GM21423 (cell line): ENCODE measurements at regions not wholly inside any gene's neighbourhood (a gene's known extent, or its start where the extent isn't known, plus 50 kb on each side); places are given as distances from the start of the nearest gene placed in this dataset.

Experiments used
- ATAC-seq: cut with Tn5 transposase; IDR thresholded peaks from one replicate; pipeline ENCODE4 v1.9.1; 2021; ENCODE audit warnings: mild to moderate bottlenecking, moderate library complexity; ENCODE audit not compliant: unreplicated experiment

- ATAC-seq = no peak
Measured at GRCh38 chr5:98103807-98104206, 669.7 kb upstream of the RGMB start.

- ATAC-seq = no peak
Measured at GRCh38 chr5:98104454-98105188, 668.8 kb upstream of the RGMB start.

DNA sequence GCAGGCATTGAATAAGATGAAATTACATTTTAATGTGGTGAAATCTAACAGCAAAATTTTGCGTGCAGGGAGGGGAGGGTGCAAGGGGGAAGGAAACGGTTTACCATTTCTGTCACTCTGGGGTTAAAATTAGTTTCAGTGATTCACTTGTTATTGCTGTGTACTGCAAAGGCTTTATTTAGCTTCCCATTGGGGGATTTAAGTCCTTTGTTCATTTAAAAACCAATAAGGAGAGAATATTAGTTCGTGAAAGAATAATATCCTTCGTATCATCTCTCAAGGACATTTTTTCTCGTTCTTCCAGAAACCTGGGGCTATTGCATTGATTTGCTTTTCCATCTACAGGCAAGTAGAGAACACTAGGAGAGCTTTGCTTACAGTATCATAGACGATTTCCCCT, 667.8 kb upstream of the RGMB start:
- ATAC-seq = no peak

- no peak for ATAC-seq
Measured at GRCh38 chr5:98106116-98107031, 667.1 kb upstream of the RGMB start.

DNA sequence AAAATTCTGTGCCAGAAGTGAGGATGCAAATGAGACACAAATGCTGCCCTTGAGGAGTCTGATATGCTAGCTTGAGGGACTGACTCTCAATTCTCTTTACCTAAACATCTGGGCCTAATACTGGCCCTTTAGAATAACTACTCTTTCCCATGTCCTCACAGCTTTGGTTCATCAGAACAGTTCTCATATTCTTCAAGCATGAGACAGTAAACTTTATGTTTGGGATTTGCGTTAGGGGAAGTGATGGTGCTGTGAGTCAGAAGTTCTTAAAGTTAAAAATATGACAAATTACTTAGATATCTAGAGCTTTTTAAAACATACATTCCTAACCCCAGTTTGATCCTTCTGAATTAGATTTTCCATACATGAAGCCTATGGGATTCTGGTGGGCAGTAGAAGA, 665.0 kb upstream of the RGMB start:
- ATAC-seq = no peak

DNA sequence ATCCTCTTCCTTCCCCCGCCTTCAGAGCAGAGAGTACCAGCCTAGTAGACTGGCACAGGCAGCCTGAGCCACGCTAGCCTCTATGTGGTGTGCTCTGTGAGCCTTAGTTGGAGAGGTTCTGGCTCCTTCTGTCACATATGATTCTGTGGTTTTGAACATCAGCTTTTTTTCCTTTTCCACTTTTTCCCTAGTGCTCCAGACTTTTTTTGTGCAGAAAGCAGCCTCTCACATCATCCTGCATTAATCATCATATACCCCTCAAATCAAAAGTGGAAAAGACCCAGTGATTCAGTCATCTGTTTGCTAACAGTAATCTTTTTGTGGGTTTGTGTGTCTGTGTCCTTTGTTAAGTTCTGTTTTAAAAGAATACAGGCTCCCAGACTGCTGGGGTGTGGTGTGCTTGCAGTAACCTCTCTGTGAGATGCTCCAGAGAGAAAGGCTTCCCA, 663.9 kb upstream of the RGMB start:
- no peak for ATAC-seq

DNA sequence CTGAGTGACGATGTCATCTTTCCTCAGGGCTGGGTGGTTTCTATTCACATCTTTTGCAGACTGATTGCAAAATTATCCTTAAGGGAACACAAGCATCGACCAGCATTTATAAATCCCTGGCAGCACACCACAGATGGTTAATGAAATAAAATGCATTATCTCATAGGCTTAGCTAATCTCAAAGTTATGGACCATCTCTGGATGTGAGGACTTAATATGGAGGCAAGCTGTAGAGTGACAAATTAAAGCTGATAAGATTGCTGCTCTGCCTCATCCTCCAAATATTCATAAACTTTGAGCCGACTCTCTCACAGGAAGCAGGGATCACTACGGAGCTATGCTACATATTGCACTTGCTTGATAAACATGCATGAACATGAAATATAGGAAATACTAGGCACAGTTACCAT, 663.2 kb upstream of the RGMB start:
- ATAC-seq = no peak

- no peak for ATAC-seq
Measured at GRCh38 chr5:98110791-98111190, 662.7 kb upstream of the RGMB start.

DNA sequence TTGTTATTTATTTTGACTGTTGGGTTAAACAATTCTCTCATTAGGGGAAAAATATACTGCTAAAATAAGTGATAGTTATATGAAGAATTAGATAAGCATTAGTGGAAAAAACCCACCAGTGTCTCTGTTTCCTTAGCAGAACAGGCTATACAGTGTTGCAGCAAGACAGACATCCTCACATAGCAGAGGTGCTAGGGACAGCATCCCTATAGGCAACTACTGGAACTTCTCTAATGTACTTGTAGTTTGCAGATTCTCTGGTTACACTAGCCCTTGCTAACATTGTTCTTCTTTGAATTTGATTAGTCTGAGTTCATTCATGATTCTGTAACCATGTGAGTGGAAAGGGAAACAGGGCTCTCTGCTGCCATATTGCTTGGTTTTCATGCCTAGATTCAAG, 661.8 kb upstream of the RGMB start:
- no peak for ATAC-seq

GRCh38 chr5:98121036-98121936, 652.2 kb upstream of the RGMB start:
- ATAC-seq = no peak

GRCh38 chr5:98128271-98128670, 645.2 kb upstream of the RGMB start:
- no peak for ATAC-seq

GRCh38 chr5:98128846-98129245, 644.6 kb upstream of the RGMB start:
- ATAC-seq = no peak

- ATAC-seq = no peak
Measured at GRCh38 chr5:98130261-98131035, 643.0 kb upstream of the RGMB start.

DNA sequence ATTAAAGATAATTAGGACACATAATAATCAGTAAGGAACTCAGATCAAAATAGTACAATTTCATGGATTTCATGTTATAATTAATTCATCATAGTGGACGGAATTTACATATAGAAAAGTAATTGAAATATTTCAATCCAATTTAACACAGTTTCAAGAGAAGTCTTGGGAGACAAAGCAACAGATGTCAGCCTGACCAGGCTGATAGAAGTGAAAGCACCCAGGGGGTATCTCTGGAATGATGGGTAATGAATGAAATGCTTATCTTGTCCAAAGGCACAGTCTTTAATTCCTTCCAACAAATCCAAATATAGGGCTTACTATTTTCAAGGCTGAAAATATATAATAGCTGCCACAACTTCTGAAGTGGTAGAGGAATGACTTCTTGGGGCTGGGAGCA, 629.3 kb upstream of the RGMB start:
- no peak for ATAC-seq

- no peak for ATAC-seq
Measured at GRCh38 chr5:98144710-98145109, 628.8 kb upstream of the RGMB start.

DNA sequence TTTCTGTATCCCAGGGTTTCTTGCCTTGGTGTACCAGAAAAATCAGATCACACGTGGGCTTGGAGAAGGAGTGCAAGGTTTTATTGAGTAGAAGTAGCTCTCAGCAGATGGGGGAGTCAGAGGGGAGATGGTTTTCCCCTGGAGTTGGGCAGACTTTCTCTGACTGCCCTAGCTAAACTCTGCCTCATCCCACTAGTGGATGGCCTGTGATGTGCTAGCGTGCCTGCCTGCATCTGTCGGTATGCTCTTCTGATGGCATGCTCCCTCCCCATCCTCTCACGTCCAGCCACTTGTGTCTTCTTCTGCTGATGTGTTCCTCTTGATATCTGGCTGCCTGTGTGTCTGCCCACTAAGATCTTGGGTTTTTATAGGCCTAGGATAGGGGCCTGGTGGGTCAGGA, 616.1 kb upstream of the RGMB start:
- no peak for ATAC-seq

- ATAC-seq = no peak
Measured at GRCh38 chr5:98158440-98158839, 615.0 kb upstream of the RGMB start.

- ATAC-seq = no peak
Measured at GRCh38 chr5:98163796-98164493, 609.5 kb upstream of the RGMB start.

DNA sequence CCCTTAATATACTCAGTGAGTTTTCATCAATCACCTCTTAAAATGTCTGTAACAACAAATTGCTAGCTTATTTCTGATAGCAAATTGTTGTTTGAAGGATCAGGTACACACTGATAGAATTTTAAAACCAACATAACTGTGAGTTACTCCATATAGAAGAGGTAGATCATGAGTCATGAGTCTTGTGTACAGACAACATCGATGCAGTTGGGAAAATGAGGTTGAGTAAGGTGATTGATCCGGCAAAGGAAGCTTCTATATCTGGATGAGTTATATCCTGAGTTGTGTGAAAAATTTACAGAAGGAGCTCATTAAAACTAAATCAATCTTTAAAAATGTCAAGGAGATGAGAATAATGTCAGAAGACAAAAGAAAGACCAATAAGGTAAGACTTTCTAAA, 604.6 kb upstream of the RGMB start:
- ATAC-seq = no peak

GRCh38 chr5:98170994-98171393, 602.5 kb upstream of the RGMB start:
- ATAC-seq = no peak
